Gastroesophageal sphincter (tissue), 4 donors: ENCODE measurements at regions not wholly inside any gene's neighbourhood (a gene's known extent, or its start where the extent isn't known, plus 50 kb on each side); places are given as distances from the start of the nearest gene placed in this dataset.

Source experiments
- ATAC-seq: fragments of 150-250 bp; one replicate; pipeline ENCODE4 v1.9.1; 2016; ENCODE audit warnings: mild to moderate bottlenecking, moderate library complexity
- H3K27ac ChIP-seq, 4 donors: fragments of 200-600 bp; sonication (generic) in 3 of 4; 1 replicate in 3 of 4; 2 replicates in 1 of 4; pipeline ENCODE4 v1.5.1; 2016 to 2019
- H3K27me3 ChIP-seq: fragments of 200-600 bp; sonication (generic); one replicate; pipeline ENCODE4 v1.5.1; 2019
- H3K36me3 ChIP-seq, 2 donors: fragments of 200-600 bp; sonication (generic); one replicate each; pipeline ENCODE4 v1.5.1; 2019; ENCODE audit warnings: control low read depth in 1 of 2
- H3K4me1 ChIP-seq, 3 donors: fragments of 200-600 bp; sonication (generic); 1 replicate in 2 of 3; 2 replicates in 1 of 3; pipeline ENCODE4 v1.5.1; 2016 to 2019; ENCODE audit warnings: control low read depth in 2 of 3
- H3K4me3 ChIP-seq, 2 donors: fragments of 200-600 bp; sonication (generic); one replicate each; pipeline ENCODE4 v1.5.1; 2019; ENCODE audit warnings: mild to moderate bottlenecking in 1 of 2, moderate library complexity in 1 of 2
- H3K9me3 ChIP-seq, 3 donors: fragments of 200-600 bp; sonication (generic); one replicate each; pipeline ENCODE4 v1.5.1; 2017 to 2019; ENCODE audit warnings: control low read depth in 2 of 3
- EP300 ChIP-seq: sonication (generic); formaldehyde crosslinking; IDR thresholded peaks from one replicate; pipeline ENCODE4 v1.6.1; 2017; ENCODE audit warnings: antibody characterized with exemption, mild to moderate bottlenecking
- POLR2A ChIP-seq, 2 donors: fragments of 450-650 bp; IDR thresholded peaks; one replicate each; pipeline ENCODE4 v1.6.1; 2017; ENCODE audit warnings: antibody characterized with exemption in 2 of 2, mild to moderate bottlenecking in 2 of 2, moderate library complexity in 1 of 2
- POLR2AphosphoS5 ChIP-seq: sonication (generic); formaldehyde crosslinking; IDR thresholded peaks from one replicate; pipeline ENCODE4 v1.6.1; 2017; ENCODE audit warnings: antibody characterized with exemption
- WGBS, 2 donors: methylation state at CpG; one replicate each; pipeline ENCODE4 v1.1.5; 2018; ENCODE audit warnings: low coverage in 1 of 2; 5-methylcytosine and 5-hydroxymethylcytosine counted together
- TF ChIP-seq, protein P1 (sequence below), 4 experiments: fragments of 200-600 bp in 2 of 4; fragments of 450-650 bp in 2 of 4; sonication (generic) in 1 of 4; IDR thresholded peaks; one replicate each; pipeline ENCODE4 v1.5.1; 2017 to 2019; ENCODE audit warnings: antibody characterized with exemption in 4 of 4, mild to moderate bottlenecking in 2 of 4, moderate library complexity in 2 of 4

DNA sequence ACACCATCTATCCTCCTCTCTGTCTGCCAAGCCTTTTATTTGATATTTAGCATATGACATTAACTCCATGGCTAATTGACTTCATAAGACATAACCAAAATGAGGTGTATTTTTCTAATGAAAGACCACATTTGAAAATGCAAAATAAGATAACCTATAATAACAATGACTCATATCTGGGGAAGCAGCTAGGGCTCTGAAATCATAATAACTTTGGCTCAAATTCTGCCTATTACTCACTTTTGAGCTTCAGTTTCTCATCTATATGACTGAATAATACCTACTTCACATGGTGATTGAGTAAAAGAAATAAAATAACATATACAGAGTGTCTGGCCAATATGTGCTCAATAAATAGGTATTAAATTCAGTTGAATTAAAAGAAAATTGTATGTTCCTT, 1419.8 kb upstream of the TENM4 start:
- ATAC-seq = no peak
- Histone ChIP-seq H3K27ac (no peak overlapping the region), H3K27me3 (no peaks in the 10 kb centered on the region), H3K4me1 (no peaks in the 10 kb centered on the region), H3K9me3 (no peaks in the 10 kb centered on the region), H3K4me3 (no peak overlapping the region), H3K36me3 (no peaks in the 10 kb centered on the region)
- TF ChIP-seq EP300 = no peak
- TF ChIP-seq POLR2AphosphoS5 = no peak
- TF ChIP-seq, protein P1, sequence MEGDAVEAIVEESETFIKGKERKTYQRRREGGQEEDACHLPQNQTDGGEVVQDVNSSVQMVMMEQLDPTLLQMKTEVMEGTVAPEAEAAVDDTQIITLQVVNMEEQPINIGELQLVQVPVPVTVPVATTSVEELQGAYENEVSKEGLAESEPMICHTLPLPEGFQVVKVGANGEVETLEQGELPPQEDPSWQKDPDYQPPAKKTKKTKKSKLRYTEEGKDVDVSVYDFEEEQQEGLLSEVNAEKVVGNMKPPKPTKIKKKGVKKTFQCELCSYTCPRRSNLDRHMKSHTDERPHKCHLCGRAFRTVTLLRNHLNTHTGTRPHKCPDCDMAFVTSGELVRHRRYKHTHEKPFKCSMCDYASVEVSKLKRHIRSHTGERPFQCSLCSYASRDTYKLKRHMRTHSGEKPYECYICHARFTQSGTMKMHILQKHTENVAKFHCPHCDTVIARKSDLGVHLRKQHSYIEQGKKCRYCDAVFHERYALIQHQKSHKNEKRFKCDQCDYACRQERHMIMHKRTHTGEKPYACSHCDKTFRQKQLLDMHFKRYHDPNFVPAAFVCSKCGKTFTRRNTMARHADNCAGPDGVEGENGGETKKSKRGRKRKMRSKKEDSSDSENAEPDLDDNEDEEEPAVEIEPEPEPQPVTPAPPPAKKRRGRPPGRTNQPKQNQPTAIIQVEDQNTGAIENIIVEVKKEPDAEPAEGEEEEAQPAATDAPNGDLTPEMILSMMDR (IDR thresholded peaks at IDR 0.05) = no peak
- TF ChIP-seq POLR2A (IDR thresholded peaks at IDR 0.05) = no peak

DNA sequence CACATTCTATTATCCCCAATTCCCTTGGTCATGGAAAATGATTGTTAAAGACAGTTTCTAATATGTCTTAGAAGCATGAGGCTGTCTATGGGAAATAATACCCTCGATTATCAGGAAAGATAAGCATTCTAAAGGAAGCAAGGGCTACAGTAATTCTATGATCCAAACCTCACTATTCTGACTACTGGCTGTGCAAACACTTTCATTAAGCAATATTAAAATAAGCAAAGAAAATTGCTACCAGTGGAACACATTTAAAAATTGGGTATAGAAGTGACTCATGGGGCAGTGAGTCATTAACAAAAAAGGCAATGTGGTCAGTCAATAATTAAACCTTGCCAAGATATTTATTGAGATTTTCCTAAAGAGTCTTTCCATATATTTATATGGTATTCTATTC, 1415.2 kb upstream of the TENM4 start:
- H3K27me3 ChIP-seq = no peaks in the 10 kb centered on the region
- H3K4me1 ChIP-seq = no peaks in the 10 kb centered on the region
- no peak for ATAC-seq
- no peaks in the 10 kb centered on the region for H3K36me3 ChIP-seq
- 58 to 60% methylated on average over 1 of the region's 1 CpG for WGBS, 2 donors
- TF ChIP-seq, protein P1 (IDR thresholded peaks at IDR 0.05) = no peak
- no peak for TF ChIP-seq EP300
- TF ChIP-seq POLR2A (IDR thresholded peaks at IDR 0.05) = no peak
- no peak for TF ChIP-seq POLR2AphosphoS5
- H3K4me3 ChIP-seq = no peak overlapping the region
- no peak overlapping the region for H3K27ac ChIP-seq
- H3K9me3 ChIP-seq = no peaks in the 10 kb centered on the region

DNA sequence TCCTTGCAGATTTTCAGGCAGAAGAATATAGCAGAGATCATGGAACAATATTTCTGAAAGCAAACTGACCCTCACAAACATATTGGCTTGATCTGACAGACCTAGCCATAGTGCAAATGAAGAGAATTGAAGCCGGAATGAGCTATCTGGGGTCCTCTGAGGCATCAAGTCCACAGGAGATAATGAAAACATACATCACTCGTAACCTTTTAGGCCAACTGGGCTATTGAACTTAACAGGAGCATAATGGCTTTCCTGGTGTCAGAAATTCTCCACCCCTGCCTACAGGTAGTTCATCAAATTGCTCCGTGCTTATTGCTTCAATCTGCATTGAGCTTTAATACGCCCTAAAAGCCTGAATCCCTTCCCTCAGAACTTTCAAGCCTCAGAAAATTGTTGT, 1414.6 kb upstream of the TENM4 start:
- no peak for TF ChIP-seq EP300
- no peak for TF ChIP-seq POLR2AphosphoS5
- TF ChIP-seq, protein P1 (IDR thresholded peaks at IDR 0.05) = no peak
- no peak for TF ChIP-seq POLR2A (IDR thresholded peaks at IDR 0.05)
- H3K27me3 ChIP-seq = no peaks in the 10 kb centered on the region
- WGBS, 2 donors = 64 to 82% methylated on average over 3 to 4 of the region's 4 CpGs
- H3K9me3 ChIP-seq = no peaks in the 10 kb centered on the region
- no peak overlapping the region for H3K4me3 ChIP-seq
- ATAC-seq = no peak
- H3K36me3 ChIP-seq = no peaks in the 10 kb centered on the region
- H3K27ac ChIP-seq = no peak overlapping the region
- no peaks in the 10 kb centered on the region for H3K4me1 ChIP-seq

DNA sequence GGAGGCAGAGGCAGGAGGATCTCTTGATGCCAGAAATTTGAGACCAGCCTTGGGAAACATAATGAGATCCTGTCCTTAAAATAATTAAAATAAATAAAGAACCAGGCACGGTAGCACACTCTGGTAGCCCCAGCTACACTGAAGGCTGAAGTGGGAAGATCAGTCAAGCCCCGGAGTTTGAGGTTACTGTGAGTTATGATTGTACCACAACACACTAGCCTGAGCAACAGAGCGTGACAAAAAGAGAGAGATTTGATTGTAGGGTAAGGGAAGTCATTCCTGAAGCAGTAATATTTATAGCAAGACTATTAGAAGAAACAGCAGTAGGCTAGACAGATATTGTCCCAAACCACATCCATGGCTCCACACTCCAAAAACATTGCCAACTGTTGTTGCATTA, 1408.4 kb upstream of the TENM4 start:
- H3K27ac ChIP-seq = no peak overlapping the region
- WGBS, 2 donors = 78 to 93% methylated on average over 2 to 3 of the region's 3 CpGs
- H3K9me3 ChIP-seq = no peaks in the 10 kb centered on the region
- no peaks in the 10 kb centered on the region for H3K4me1 ChIP-seq
- no peaks in the 10 kb centered on the region for H3K36me3 ChIP-seq
- H3K4me3 ChIP-seq = no peak overlapping the region
- H3K27me3 ChIP-seq = no peaks in the 10 kb centered on the region
- TF ChIP-seq, protein P1 (IDR thresholded peaks at IDR 0.05) = no peak
- TF ChIP-seq EP300 (no peak), POLR2AphosphoS5 (no peak), POLR2A (IDR thresholded peaks at IDR 0.05) (no peak)
- no peak for ATAC-seq

DNA sequence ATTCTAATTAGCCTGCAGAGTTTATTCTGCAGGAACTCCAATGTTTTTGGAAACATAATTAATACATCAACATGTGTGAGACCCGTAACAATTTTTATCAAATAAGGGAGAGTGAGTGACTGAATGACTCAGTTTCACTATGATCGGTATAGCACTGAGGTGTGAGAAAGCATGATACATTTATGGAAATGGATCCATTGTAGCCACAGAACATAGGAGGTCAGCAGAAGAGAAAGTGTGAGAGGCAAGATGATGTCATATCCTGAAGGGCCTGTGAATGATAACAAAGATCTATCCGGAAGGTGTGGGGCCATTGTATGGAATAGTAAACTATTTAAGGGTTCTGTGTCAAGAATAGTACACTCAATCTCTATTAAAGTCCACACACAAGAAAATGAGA, 1406.1 kb upstream of the TENM4 start:
- no peak for TF ChIP-seq POLR2A (IDR thresholded peaks at IDR 0.05)
- TF ChIP-seq, protein P1 (IDR thresholded peaks at IDR 0.05) = no peak
- Histone ChIP-seq H3K27me3 (no peaks in the 10 kb centered on the region), H3K27ac (no peak overlapping the region), H3K9me3 (no peaks in the 10 kb centered on the region), H3K36me3 (no peaks in the 10 kb centered on the region), H3K4me1 (no peaks in the 10 kb centered on the region), H3K4me3 (no peak overlapping the region)
- 64 to 94% methylated on average over 3 of the region's 3 CpGs for WGBS, 2 donors
- no peak for ATAC-seq
